ENCODE measurements at regions not wholly inside any gene's neighbourhood (a gene's known extent, or its start where the extent isn't known, plus 50 kb on each side); places are given as distances from the start of the nearest gene placed in this dataset.
A peak's percentile ranks its signal among the peaks of the same experiment; 100 is the strongest.

DNA sequence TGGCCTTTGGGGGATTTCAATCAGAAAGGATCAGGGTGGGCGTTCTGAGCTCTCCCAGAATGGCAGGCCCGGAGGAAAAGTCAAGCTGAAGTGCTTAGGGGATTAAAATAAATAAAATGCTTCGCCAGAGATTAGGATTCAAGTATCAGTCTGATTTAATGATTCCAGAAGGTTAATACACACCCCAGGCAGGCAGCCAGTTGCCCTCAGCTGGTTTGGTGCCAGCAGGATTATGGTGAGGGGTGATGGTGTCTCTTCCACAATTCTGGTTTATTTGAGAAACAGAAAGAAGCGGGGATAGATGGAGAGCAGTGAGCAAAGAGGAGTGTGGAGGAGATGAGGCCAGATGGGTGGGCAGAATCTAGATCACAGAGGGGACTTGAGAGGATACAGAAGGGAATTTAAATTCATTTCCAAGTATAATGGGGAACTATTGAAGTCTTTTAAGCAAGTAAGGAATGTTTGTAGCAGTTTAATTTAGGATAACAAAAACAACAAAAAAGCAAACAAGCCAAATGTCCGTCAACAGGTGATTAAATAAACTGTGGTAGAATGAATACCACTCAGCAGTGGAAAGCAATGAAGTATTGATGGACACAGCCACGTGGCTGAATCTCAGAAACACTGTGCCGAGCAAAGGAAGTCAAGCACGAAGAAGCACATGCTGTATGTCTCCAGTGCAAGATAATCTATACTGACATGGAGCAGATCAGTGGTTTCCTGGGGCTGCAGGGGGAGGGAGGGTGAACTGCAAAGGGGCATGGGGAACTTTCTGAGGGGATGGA lies 297.7 kb downstream of the MSX2 start:
- DNase-seq = no peak

DNA sequence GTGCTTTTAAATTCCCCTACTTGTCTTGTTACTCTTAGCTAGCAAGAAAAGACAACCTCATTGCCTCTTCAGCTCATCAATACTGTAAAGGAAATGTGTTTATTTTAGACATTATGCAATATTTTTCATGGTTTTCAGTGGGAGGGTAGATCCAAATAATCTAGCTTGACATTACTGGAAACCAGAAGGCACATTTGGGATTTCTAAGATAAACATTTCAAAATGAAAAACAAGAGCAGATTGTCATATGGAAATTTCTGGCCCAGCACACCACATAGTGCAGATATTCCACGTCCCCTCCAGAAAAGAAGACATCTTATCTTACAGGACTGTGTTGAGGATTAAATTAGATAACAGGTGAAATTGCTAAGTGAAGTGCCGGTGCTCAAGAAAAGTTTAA lies 296.9 kb downstream of the MSX2 start:
- no peak for DNase-seq

- DNase-seq = no peak
Measured at GRCh38 chr5:175015028-175015685, 290.8 kb downstream of the MSX2 start.

GRCh38 chr5:175013251-175013650 lies 288.9 kb downstream of the MSX2 start:
- DNase-seq = no peak

GRCh38 chr5:175012267-175012666 lies 287.9 kb downstream of the MSX2 start:
- no peak for DNase-seq

GRCh38 chr5:175003531-175003930 lies 279.1 kb downstream of the MSX2 start:
- DNase-seq = no peak

GRCh38 chr5:175001876-175002645 lies 277.7 kb downstream of the MSX2 start:
- peak; percentile 17 for DNase-seq

DNA sequence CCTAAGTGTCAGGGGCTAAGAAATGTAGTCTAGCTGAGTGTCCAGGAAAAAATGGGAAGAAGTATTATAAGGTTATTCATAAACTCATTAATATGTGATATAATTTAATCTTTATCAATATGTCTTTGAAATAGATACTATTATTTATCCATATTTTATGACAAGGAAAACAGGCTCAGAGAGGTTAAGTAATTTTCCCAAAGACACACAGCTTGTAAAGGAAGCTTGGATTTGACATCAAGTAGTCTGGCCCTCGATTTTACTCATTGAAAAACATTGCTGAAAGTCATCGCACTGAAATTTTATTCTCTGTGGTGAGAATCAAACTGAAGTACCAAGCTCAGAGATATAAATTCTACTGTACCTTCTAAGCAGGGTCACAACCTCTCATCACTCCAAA lies 276.9 kb downstream of the MSX2 start:
- no peak for DNase-seq

DNA sequence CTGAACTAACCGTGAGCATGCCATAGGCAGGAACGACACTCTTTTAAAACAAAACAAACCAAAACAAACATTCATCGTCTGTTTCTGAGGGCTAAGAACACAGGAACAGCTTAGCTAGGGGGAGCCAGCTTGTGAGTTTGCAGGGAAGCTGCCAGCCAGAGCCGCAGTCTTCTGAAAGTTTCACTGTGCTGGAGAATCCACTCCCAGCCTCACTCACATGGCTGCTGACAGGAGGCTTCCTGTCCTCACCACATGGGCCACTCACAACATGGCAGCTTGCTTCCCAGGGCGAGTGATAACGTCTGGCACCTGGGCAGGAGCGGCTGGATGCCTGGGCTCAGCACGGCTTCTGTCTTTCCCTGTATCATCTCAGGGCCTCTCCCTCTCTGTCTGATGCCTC lies 275.2 kb downstream of the MSX2 start:
- DNase-seq = no peak

DNA sequence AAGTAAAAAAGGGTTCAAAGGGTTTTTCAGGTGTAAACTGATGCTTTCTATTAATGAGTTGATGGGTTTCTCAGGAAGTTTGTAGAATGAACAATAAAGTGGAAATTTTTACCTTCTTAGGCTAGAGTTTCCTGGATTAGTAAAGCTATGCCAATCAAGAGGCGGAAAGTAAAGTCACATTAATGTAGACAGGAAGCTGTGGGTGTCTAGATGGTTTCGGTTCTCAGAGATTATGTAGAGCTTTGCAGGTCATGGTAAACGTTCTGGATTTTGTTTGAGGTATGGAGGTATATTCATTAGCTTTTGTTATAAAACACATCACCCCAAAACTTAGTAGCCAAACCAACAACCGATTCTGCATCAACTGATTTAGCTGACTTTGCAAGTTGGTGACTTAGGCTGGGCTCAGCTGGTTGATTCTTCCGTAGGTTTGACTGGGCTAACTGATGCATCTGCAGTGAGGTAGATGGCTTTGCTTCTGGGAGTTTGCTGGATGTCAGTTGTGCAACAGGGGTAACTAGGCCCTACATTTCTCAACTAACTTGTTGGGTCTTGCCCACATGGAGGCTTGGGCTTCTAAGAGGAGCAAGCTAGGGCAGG lies 273.8 kb downstream of the MSX2 start:
- DNase-seq = no peak

DNA sequence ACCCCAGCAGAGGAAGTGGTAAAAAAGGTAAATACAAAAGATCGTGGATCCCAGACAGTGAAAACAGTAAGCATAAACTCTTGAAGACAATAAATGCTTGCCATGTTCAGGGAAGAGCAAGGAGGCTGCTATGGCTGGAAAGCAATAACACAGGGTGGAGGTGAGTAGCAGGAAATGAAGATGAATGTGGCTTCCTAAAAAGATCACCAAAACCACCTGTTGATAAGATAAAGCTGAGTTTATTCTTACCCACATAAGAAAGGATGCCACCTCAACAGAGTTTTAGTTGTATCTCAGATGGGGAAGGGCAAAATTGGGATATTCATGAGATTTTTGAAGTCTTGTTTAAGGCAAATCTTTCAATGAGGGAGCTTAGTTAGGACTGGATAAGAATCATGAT lies 273.3 kb downstream of the MSX2 start:
- DNase-seq = no peak

DNA sequence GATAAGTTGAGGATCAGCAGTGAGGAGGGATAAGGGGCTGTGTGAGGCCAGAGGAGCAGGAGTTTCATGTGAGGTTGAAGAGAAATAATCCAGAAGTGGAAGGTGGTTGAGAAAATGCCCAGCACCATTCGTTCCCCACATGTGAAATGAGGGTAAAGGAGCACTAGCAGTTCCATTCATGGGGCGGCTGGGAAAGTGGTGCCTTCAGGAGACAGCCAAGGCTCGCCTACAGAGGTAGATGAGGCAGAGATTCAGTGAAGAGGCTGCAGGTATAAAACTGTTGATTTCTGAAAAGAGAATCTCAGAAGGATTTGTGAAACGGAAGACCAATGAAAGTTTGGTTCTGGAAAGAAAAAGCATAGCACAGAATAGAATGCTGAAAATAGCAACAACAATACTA lies 272.6 kb downstream of the MSX2 start:
- no peak for DNase-seq

GRCh38 chr5:174995827-174996226 lies 271.4 kb downstream of the MSX2 start:
- DNase-seq = no peak

- no peak for DNase-seq
Measured at GRCh38 chr5:174991847-174992246, 267.5 kb downstream of the MSX2 start.

- no peak for DNase-seq
Measured at GRCh38 chr5:174990909-174991308, 266.5 kb downstream of the MSX2 start.

GRCh38 chr5:174987443-174988012 lies 263.1 kb downstream of the MSX2 start:
- no peak for DNase-seq

- DNase-seq = no peak
Measured at GRCh38 chr5:174984863-174985262, 260.5 kb downstream of the MSX2 start.

- DNase-seq = no peak
Measured at GRCh38 chr5:174982485-174982884, 258.1 kb downstream of the MSX2 start.

DNA sequence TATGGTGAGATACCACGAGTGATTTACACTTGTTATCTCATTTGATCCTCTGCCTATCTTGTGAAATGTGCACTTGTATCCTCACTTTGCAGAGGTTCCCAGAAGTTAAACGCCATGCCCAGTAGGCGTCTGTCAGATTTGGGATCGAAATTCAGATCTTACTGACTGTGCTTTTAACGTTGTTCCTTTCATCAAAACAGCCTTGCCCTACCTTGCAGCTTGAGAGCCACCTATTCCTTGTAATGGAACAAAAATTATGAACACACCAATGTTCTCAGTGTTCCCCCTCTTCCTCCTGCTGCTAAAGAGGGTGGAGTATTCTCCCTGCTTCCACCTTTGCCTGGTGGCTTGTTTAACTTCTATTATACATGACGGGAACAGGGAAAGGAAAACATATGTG lies 257.0 kb downstream of the MSX2 start:
- DNase-seq = no peak

DNA sequence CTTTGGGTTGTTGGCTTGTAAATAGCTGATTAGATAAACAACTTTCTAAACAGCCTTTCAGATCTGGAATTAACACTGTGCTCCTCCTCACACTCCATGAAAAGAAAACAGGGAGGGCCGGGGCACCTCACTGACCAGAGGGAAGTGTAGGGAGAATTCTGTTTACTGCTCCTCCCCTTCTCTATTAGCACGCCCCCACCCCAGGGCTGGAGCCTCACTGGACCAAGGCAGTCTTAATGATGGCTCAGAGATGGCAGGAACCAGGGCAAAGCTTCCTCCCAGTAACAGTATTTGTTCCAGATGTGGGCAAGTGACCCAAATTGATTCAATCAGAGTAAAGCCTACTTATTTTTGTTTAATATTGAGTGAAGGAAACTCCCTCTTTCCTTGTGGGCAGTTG lies 256.6 kb downstream of the MSX2 start:
- DNase-seq = no peak

GRCh38 chr5:174972291-174972690 lies 247.9 kb downstream of the MSX2 start:
- DNase-seq = no peak

- no peak for DNase-seq
Measured at GRCh38 chr5:174971210-174971609, 246.8 kb downstream of the MSX2 start.

- DNase-seq = no peak
Measured at GRCh38 chr5:174970502-174970901, 246.1 kb downstream of the MSX2 start.
